ENCODE measurements at regions not wholly inside any gene's neighbourhood (a gene's known extent, or its start where the extent isn't known, plus 50 kb on each side); places are given as distances from the start of the nearest gene placed in this dataset.
"Not testable (repeated sequence)": the region's sequence is repeated elsewhere in the genome, so short reads cannot be mapped to it uniquely, and the experiment has no call there.

DNA sequence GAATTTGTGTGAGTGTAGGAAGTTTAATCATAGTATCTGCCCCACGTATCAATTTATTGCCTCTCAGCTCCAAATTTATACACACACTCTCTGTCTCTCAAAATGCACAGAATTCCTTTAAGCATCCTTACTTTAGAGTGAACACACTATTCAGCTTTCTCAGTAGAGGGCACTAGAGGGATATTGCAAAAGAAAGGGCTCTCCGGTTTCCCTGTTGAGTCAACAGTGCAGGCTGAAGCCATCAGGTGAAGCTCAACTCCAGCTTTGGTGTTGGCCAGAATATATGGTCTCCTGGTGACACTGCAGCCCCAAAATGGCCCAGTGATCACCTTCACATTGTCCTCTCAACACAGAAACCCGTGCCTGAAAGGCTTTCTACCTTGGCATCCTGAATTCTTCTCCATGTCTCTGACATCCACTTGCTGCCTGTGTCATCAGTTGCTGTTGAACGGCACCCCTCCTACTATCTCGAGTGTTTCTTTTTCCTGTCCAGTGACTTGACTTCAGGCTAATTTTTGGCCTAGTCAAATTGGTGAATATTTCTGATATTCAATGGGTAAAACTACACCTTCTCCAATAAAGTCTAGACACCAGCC lies 670.5 kb downstream of the GABRG1 start:
- TF ChIP-seq, protein P1, sequence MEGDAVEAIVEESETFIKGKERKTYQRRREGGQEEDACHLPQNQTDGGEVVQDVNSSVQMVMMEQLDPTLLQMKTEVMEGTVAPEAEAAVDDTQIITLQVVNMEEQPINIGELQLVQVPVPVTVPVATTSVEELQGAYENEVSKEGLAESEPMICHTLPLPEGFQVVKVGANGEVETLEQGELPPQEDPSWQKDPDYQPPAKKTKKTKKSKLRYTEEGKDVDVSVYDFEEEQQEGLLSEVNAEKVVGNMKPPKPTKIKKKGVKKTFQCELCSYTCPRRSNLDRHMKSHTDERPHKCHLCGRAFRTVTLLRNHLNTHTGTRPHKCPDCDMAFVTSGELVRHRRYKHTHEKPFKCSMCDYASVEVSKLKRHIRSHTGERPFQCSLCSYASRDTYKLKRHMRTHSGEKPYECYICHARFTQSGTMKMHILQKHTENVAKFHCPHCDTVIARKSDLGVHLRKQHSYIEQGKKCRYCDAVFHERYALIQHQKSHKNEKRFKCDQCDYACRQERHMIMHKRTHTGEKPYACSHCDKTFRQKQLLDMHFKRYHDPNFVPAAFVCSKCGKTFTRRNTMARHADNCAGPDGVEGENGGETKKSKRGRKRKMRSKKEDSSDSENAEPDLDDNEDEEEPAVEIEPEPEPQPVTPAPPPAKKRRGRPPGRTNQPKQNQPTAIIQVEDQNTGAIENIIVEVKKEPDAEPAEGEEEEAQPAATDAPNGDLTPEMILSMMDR (IDR thresholded peaks at IDR 0.05; ENCODE audit: low read depth, low read length, missing control alignments), result no peak
- H3K36me3 ChIP-seq (replicated peaks), result no peaks in the 10 kb centered on the region
- no peaks in the 10 kb centered on the region for H3K27me3 ChIP-seq (replicated peaks)
- no peak for DNase-seq
- H3K27ac ChIP-seq, result no peak overlapping the region
- H3K4me3 ChIP-seq (ENCODE audit: low read depth, low read length), result no peak overlapping the region
- in situ Hi-C loops (cut with HindIII; ENCODE audit: low pct_ligation_motif_present, low sequenced_read_pairs), result no loop called here

DNA sequence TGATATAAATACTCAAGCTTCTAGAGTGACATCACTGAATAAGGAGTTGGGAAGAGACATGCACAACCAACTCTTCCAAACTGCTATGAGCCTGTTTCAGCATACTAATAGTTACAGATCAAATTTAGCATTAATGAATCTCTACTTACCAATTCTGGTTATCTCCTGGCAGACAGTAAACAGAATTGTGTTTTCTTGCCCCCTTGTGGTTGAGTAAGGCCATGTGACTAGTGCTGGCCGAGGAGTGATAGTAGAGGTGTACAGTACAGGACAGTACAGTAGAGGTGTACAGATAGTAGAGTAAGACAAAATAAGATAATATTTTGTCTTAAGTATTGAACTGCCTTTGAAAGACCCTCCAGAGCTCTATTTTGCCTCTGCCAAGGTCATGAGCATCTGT lies 681.4 kb downstream of the GABRG1 start:
- in situ Hi-C loops (cut with HindIII; ENCODE audit: low pct_ligation_motif_present, low sequenced_read_pairs), result no loop called here
- TF ChIP-seq, protein P1 (IDR thresholded peaks at IDR 0.05; ENCODE audit: low read depth, low read length, missing control alignments), result peak; percentile 21
- Histone ChIP-seq H3K36me3 (replicated peaks) (no peaks in the 10 kb centered on the region), H3K27me3 (replicated peaks) (no peaks in the 10 kb centered on the region), H3K27ac (no peak overlapping the region), H3K4me3 (ENCODE audit: low read depth, low read length) (no peak overlapping the region)
- no peak for DNase-seq

DNA sequence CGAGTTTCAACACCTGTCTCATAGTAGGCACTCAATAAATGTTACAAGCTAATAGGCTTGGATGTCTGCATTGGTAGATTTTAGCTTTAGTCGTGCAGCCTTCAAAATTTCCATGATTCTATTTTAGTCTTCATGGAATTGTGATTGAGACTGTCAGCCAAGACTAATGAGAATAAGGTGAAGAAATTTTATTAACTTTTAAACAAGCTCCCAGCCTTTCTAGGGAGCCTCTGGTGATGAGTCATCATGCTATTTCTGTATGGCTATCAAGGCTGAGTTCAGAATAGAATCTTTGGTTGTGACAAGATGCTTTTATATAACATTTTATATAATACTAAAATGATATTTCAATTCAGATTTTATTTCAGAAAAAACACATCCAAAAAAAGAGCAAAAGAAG lies 685.8 kb downstream of the GABRG1 start:
- Histone ChIP-seq H3K36me3 (replicated peaks) (no peaks in the 10 kb centered on the region), H3K27me3 (replicated peaks) (no peaks in the 10 kb centered on the region), H3K4me3 (ENCODE audit: low read depth, low read length) (no peak overlapping the region), H3K27ac (no peak overlapping the region)
- no peak for DNase-seq
- TF ChIP-seq, protein P1 (IDR thresholded peaks at IDR 0.05; ENCODE audit: low read depth, low read length, missing control alignments), result no peak
- in situ Hi-C loops (cut with HindIII; ENCODE audit: low pct_ligation_motif_present, low sequenced_read_pairs), result no loop called here

DNA sequence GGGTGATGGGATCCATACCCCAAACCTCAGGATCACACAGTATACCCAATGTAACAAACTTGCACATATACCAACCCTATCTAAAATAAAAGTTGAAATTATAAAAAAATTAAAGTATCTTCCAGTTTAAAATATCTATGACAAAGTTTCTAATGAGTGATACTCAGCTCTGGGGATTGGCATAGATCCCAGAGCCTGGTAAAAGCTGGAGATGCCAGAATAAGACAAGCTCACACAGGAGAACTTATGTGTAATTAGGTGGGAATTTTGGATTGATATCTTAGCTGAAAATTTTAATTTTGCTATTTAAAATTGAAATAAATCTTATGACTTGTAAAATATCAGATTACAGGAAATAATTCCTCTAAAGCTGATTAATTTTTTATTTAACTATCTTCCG lies 686.5 kb downstream of the GABRG1 start:
- Histone ChIP-seq H3K36me3 (replicated peaks) (no peaks in the 10 kb centered on the region), H3K27me3 (replicated peaks) (no peaks in the 10 kb centered on the region), H3K4me3 (ENCODE audit: low read depth, low read length) (no peak overlapping the region), H3K27ac (no peak overlapping the region)
- in situ Hi-C loops (cut with HindIII; ENCODE audit: low pct_ligation_motif_present, low sequenced_read_pairs), result no loop called here
- no peak for DNase-seq
- TF ChIP-seq, protein P1 (IDR thresholded peaks at IDR 0.05; ENCODE audit: low read depth, low read length, missing control alignments), result no peak

DNA sequence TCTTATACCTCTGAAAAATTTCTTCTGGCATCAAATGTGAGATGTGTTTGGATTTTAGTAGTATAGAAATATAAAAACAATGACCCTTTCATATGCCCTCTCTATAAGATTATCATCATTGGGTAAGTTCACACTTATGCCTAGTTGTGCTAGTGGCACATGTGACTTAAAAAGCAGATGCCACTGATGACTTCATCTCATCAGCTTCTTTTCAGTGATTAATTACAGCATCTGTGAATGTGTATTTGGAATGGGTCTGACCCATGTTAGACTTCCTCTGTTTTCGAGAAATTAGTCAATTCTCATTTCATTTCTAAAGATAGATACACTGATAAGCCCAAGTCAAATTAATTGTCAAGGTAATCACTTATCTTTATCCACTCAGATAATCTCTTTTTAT lies 698.7 kb downstream of the GABRG1 start:
- in situ Hi-C loops (cut with HindIII; ENCODE audit: low pct_ligation_motif_present, low sequenced_read_pairs), result no loop called here
- no peak overlapping the region for H3K4me3 ChIP-seq (ENCODE audit: low read depth, low read length)
- no peak for DNase-seq
- TF ChIP-seq, protein P1 (IDR thresholded peaks at IDR 0.05; ENCODE audit: low read depth, low read length, missing control alignments), result no peak
- H3K27ac ChIP-seq, result no peak overlapping the region
- H3K27me3 ChIP-seq (replicated peaks), result no peaks in the 10 kb centered on the region
- H3K36me3 ChIP-seq (replicated peaks), result no peaks in the 10 kb centered on the region

DNA sequence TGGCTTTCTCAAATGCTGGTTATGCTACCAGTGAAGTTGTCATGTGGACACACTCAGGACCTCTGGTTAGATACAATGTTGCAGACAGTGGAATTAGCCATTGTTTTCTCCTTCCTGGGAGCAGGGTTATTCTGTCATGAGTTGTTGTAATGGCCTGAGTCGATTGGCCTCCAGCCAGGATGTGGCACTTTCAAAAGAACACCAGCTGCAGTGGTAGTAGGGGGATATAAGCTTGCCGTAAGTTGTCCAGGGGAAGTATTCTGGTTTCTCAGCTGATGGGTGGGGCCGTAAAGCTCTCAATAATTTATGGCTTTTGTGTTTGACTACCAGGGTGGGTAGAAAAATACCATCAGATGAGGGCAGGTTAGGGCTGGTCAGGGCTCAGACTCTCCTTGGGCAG lies 697.5 kb upstream of the GNPDA2 start:
- in situ Hi-C loops (cut with HindIII; ENCODE audit: low pct_ligation_motif_present, low sequenced_read_pairs), result no loop called here
- Histone ChIP-seq H3K4me3 (ENCODE audit: low read depth, low read length) (no peak overlapping the region), H3K27me3 (replicated peaks) (no peaks in the 10 kb centered on the region), H3K27ac (no peak overlapping the region), H3K36me3 (replicated peaks) (no peaks in the 10 kb centered on the region)
- no peak for DNase-seq
- TF ChIP-seq, protein P1 (IDR thresholded peaks at IDR 0.05; ENCODE audit: low read depth, low read length, missing control alignments), result no peak

DNA sequence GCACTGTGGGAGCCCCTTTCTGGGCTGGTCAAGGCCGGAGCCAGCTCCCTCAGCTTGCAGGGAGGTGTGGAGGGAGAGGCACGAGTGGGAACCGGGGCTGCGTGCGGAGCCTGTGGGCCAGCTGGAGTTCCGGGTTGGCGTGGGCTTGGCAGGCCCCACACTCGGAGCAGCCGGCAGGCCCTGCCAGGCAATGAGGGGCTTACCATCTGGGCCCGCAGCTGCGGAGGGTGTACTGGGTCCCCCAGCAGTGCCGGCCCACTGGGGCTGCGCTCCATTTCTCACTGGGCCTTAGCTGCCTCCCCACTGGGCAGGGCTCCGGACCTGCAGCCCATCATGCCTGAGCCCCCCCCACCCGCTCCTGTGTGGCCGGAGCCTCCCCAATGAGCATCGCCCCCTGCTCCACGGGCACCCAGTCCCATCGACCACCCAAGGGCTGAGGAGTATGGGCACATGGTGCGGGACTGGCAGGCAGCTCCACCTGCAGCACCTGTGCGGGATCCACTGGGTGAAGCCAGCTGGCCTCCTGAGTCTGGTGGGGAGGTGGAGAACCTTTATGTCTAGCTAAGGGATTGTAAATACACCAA lies 693.8 kb upstream of the GNPDA2 start:
- H3K36me3 ChIP-seq (replicated peaks), result not testable (repeated sequence)

More for the DNA sequence above, 693.8 kb upstream of the GNPDA2 start:
- H3K4me3 ChIP-seq (ENCODE audit: low read depth, low read length); DNase-seq; H3K27me3 ChIP-seq (replicated peaks); H3K27ac ChIP-seq; in situ Hi-C loops (cut with HindIII; ENCODE audit: low pct_ligation_motif_present, low sequenced_read_pairs): not testable (repeated sequence)

Measured in brain microvascular endothelial cell (primary cell).